Liver (tissue), 7 donors: ENCODE measurements at regions not wholly inside any gene's neighbourhood (a gene's known extent, or its start where the extent isn't known, plus 50 kb on each side); places are given as distances from the start of the nearest gene placed in this dataset.

Source experiments
- DNase-seq: peaks from one replicate; pipeline ENCODE4 v3.0.0-alpha.2; 2017; ENCODE audit warnings: low spot score
- H3K27ac ChIP-seq, 2 donors: one replicate each; pipeline ENCODE4 v1.7.0; 2013; ENCODE audit warnings: inconsistent platforms in 2 of 2, low read length in 2 of 2, control low read depth in 1 of 2, low read depth in 1 of 2, mild to moderate bottlenecking in 1 of 2
- H3K27me3 ChIP-seq, 4 donors: one replicate each; pipeline versions ENCODE4 v1.6.1 to v1.7.0; 2013; ENCODE audit warnings: low read length in 3 of 4, inconsistent platforms in 1 of 4, mild to moderate bottlenecking in 1 of 4, moderate library complexity in 1 of 4; ENCODE audit not compliant: control insufficient read depth in 4 of 4, insufficient read depth in 4 of 4
- H3K36me3 ChIP-seq, 4 donors: one replicate each; pipeline versions ENCODE4 v1.6.1 to v1.7.0; 2013; ENCODE audit warnings: low read length in 3 of 4, mild to moderate bottlenecking in 3 of 4, low read depth in 1 of 4, moderate library complexity in 1 of 4; ENCODE audit not compliant: control insufficient read depth in 4 of 4, insufficient read depth in 3 of 4
- H3K4me1 ChIP-seq, 4 donors: one replicate each; pipeline versions ENCODE4 v1.6.1 to v1.7.0; 2013; ENCODE audit warnings: low read length in 3 of 4, mild to moderate bottlenecking in 3 of 4, moderate library complexity in 1 of 4; ENCODE audit not compliant: control insufficient read depth in 4 of 4, insufficient read depth in 4 of 4
- H3K4me3 ChIP-seq, 3 donors: one replicate each; pipeline versions ENCODE4 v1.6.1 to v1.7.0; 2013; ENCODE audit warnings: low read length in 3 of 3, control low read depth in 1 of 3, low read depth in 1 of 3, mild to moderate bottlenecking in 1 of 3
- H3K9ac ChIP-seq, 2 donors: one replicate each; pipeline ENCODE4 v1.7.0; 2013; ENCODE audit warnings: low read length in 2 of 2, mild to moderate bottlenecking in 2 of 2, moderate library complexity in 2 of 2, control low read depth in 1 of 2, low read depth in 1 of 2
- H3K9me3 ChIP-seq, 4 donors: one replicate each; pipeline versions ENCODE4 v1.6.1 to v1.7.0; 2013; ENCODE audit warnings: low read length in 3 of 4; ENCODE audit not compliant: control insufficient read depth in 4 of 4
- EGR1 ChIP-seq, 2 donors: IDR thresholded peaks; 2 replicates each; pipeline ENCODE4 v1.6.1; 2016 to 2018; ENCODE audit warnings: antibody characterized with exemption in 2 of 2, low read depth in 2 of 2
- FOXA1 ChIP-seq: IDR thresholded peaks from 2 replicates; pipeline ENCODE4 v1.6.1; 2016; ENCODE audit warnings: antibody characterized with exemption
- FOXA2 ChIP-seq: IDR thresholded peaks from 2 replicates; pipeline ENCODE4 v1.6.1; 2016; ENCODE audit warnings: antibody characterized with exemption
- GABPA ChIP-seq, 2 donors: IDR thresholded peaks in 1 of 2; conservative IDR thresholded peaks in 1 of 2; 2 replicates each; pipeline ENCODE4 v1.6.1; 2016; ENCODE audit warnings: antibody characterized with exemption in 2 of 2, mild to moderate bottlenecking in 1 of 2, moderate library complexity in 1 of 2
- HNF4A ChIP-seq, 2 donors: conservative IDR thresholded peaks; 2 replicates each; pipeline ENCODE4 v1.6.1; 2016; ENCODE audit warnings: antibody characterized with exemption in 2 of 2, mild to moderate bottlenecking in 2 of 2
- HNF4G ChIP-seq: IDR thresholded peaks from 2 replicates; pipeline ENCODE4 v1.6.1; 2016; ENCODE audit warnings: antibody characterized with exemption
- JUND ChIP-seq, 2 donors: IDR thresholded peaks; 2 replicates each; pipeline ENCODE4 v1.6.1; 2016; ENCODE audit warnings: antibody characterized with exemption in 2 of 2
- NR2F2 ChIP-seq: IDR thresholded peaks from 2 replicates; pipeline ENCODE4 v1.6.1; 2016; ENCODE audit warnings: antibody characterized with exemption
- RAD21 ChIP-seq, 2 donors: IDR thresholded peaks; 2 replicates each; pipeline ENCODE4 v1.6.1; 2016; ENCODE audit warnings: antibody characterized with exemption in 2 of 2, mild to moderate bottlenecking in 2 of 2
- RXRA ChIP-seq, 2 donors: IDR thresholded peaks; 2 replicates each; pipeline ENCODE4 v1.6.1; 2017 to 2018; ENCODE audit warnings: antibody characterized with exemption in 2 of 2, mild to moderate bottlenecking in 1 of 2
- SP1 ChIP-seq: IDR thresholded peaks from 2 replicates; pipeline ENCODE4 v1.6.1; 2018; ENCODE audit warnings: antibody characterized with exemption, mild to moderate bottlenecking
- TAF1 ChIP-seq: conservative IDR thresholded peaks from 2 replicates; pipeline ENCODE4 v1.6.1; 2016; ENCODE audit warnings: antibody characterized with exemption, mild to moderate bottlenecking
- YY1 ChIP-seq: IDR thresholded peaks from 2 replicates; pipeline ENCODE4 v1.6.1; 2016; ENCODE audit warnings: antibody characterized with exemption, mild to moderate bottlenecking
- WGBS: extraction: QIAGEN DNeasy Blood & Tissue Kit; methylation state at CpG from one replicate; pipeline ENCODE4 v1.1.7; 2013; 5-methylcytosine and 5-hydroxymethylcytosine counted together
- TF ChIP-seq, protein P1 (sequence below): IDR thresholded peaks from 2 replicates; pipeline ENCODE4 v1.6.1; 2016; ENCODE audit warnings: antibody characterized with exemption, mild to moderate bottlenecking
- TF ChIP-seq, protein P2 (sequence below): IDR thresholded peaks from 2 replicates; pipeline ENCODE4 v1.6.1; 2016; ENCODE audit warnings: antibody characterized with exemption
- donor health status: healthy.
- donor health status: healthy.
- donor health status: healthy.
- donor health status: healthy.

DNA sequence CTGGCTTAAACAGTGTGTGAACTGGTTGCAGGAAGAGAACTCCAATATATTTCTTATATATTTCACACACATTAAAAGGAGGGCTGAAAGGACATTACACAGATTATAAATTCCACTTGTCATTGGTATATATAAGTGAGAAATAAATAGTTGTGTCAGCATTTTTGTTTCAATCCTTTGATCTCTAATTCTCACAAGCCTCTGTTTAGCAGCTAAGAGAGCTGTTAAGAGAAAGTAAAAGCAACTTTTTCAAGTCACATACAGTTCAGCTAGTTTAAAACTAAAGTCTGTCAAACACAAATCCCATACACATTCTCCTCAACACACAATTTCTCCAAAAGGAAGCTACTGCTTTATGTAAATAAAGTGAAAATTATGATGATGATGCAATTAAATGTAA lies 70.5 kb upstream of the CCDC39 start:
- H3K4me3 ChIP-seq: no peak overlapping the region
- H3K9ac ChIP-seq: no peak overlapping the region
- H3K27ac ChIP-seq: no peak overlapping the region
- no peaks in the 10 kb centered on the region for H3K4me1 ChIP-seq
- no peaks in the 10 kb centered on the region for H3K36me3 ChIP-seq
- TF ChIP-seq RXRA (IDR thresholded peaks at IDR 0.05) (no peak), YY1 (no peak), HNF4A (conservative IDR thresholded peaks at IDR 0.05) (no peak), RAD21 (IDR thresholded peaks at IDR 0.05) (no peak), FOXA1 (no peak)
- TF ChIP-seq, protein P1, sequence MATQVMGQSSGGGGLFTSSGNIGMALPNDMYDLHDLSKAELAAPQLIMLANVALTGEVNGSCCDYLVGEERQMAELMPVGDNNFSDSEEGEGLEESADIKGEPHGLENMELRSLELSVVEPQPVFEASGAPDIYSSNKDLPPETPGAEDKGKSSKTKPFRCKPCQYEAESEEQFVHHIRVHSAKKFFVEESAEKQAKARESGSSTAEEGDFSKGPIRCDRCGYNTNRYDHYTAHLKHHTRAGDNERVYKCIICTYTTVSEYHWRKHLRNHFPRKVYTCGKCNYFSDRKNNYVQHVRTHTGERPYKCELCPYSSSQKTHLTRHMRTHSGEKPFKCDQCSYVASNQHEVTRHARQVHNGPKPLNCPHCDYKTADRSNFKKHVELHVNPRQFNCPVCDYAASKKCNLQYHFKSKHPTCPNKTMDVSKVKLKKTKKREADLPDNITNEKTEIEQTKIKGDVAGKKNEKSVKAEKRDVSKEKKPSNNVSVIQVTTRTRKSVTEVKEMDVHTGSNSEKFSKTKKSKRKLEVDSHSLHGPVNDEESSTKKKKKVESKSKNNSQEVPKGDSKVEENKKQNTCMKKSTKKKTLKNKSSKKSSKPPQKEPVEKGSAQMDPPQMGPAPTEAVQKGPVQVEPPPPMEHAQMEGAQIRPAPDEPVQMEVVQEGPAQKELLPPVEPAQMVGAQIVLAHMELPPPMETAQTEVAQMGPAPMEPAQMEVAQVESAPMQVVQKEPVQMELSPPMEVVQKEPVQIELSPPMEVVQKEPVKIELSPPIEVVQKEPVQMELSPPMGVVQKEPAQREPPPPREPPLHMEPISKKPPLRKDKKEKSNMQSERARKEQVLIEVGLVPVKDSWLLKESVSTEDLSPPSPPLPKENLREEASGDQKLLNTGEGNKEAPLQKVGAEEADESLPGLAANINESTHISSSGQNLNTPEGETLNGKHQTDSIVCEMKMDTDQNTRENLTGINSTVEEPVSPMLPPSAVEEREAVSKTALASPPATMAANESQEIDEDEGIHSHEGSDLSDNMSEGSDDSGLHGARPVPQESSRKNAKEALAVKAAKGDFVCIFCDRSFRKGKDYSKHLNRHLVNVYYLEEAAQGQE: no peak
- H3K9me3 ChIP-seq: no peaks in the 10 kb centered on the region
- no peak for DNase-seq
- H3K27me3 ChIP-seq: no peaks in the 10 kb centered on the region

DNA sequence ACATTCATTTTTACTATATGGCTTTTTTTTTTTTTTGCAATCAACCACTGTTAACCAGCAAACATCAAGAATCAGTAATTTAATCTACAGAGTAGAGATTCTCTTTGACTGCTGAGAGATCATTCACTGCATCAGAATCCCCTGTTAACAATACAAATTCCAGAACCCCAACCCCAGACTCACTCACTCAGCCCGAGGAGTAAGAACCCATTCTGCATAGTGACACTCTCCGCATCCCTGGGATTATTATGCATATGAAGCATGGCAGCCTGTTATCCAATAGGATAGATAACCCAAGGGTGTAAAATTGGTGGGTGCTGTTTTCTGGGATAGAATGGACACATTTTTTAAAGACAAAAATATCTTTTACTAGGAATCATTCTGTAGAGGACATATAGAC lies 76.3 kb upstream of the CCDC39 start:
- no peaks in the 10 kb centered on the region for H3K4me1 ChIP-seq
- no peak overlapping the region for H3K27ac ChIP-seq
- no peaks in the 10 kb centered on the region for H3K27me3 ChIP-seq
- no peak for DNase-seq
- TF ChIP-seq TAF1 (no peak), FOXA2 (no peak), HNF4A (conservative IDR thresholded peaks at IDR 0.05) (no peak), SP1 (no peak), GABPA (IDR thresholded peaks at IDR 0.05 in 1 of 2, conservative IDR thresholded peaks at IDR 0.05 in 1 of 2) (no peak), HNF4G (no peak), FOXA1 (no peak), RAD21 (IDR thresholded peaks at IDR 0.05) (no peak), JUND (IDR thresholded peaks at IDR 0.05) (no peak), EGR1 (IDR thresholded peaks at IDR 0.05; ENCODE audit: low read depth in 2 of 2) (no peak), RXRA (IDR thresholded peaks at IDR 0.05) (no peak), NR2F2 (no peak)
- TF ChIP-seq, protein P2, sequence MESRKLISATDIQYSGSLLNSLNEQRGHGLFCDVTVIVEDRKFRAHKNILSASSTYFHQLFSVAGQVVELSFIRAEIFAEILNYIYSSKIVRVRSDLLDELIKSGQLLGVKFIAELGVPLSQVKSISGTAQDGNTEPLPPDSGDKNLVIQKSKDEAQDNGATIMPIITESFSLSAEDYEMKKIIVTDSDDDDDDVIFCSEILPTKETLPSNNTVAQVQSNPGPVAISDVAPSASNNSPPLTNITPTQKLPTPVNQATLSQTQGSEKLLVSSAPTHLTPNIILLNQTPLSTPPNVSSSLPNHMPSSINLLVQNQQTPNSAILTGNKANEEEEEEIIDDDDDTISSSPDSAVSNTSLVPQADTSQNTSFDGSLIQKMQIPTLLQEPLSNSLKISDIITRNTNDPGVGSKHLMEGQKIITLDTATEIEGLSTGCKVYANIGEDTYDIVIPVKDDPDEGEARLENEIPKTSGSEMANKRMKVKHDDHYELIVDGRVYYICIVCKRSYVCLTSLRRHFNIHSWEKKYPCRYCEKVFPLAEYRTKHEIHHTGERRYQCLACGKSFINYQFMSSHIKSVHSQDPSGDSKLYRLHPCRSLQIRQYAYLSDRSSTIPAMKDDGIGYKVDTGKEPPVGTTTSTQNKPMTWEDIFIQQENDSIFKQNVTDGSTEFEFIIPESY: no peak
- TF ChIP-seq, protein P1: no peak
- H3K9me3 ChIP-seq: peaks cover 0 to 1% (median 0%) of the 10 kb centered on the region in 4 donors
- H3K9ac ChIP-seq: no peak overlapping the region
- H3K36me3 ChIP-seq: no peaks in the 10 kb centered on the region
- WGBS: 63% methylated on average over 2 of the region's 2 CpGs
- no peak overlapping the region for H3K4me3 ChIP-seq
